Peyer's patch (tissue), 4 donors: ENCODE measurements at regions not wholly inside any gene's neighbourhood (a gene's known extent, or its start where the extent isn't known, plus 50 kb on each side); places are given as distances from the start of the nearest gene placed in this dataset.

Experiments used
- CTCF ChIP-seq, 6 experiments: fragments of 450-650 bp in 4 of 6; fragments of 200-600 bp in 2 of 6; sonication (generic) in 1 of 6; IDR thresholded peaks; one replicate each; pipeline ENCODE4 v1.5.1; 2017 to 2019; ENCODE audit warnings: antibody characterized with exemption in 6 of 6, mild to moderate bottlenecking in 3 of 6, moderate library complexity in 1 of 6
- POLR2A ChIP-seq, 2 donors: fragments of 450-650 bp; IDR thresholded peaks; one replicate each; pipeline ENCODE4 v1.5.1; 2017; ENCODE audit warnings: antibody characterized with exemption in 2 of 2, mild to moderate bottlenecking in 2 of 2, moderate library complexity in 2 of 2

DNA sequence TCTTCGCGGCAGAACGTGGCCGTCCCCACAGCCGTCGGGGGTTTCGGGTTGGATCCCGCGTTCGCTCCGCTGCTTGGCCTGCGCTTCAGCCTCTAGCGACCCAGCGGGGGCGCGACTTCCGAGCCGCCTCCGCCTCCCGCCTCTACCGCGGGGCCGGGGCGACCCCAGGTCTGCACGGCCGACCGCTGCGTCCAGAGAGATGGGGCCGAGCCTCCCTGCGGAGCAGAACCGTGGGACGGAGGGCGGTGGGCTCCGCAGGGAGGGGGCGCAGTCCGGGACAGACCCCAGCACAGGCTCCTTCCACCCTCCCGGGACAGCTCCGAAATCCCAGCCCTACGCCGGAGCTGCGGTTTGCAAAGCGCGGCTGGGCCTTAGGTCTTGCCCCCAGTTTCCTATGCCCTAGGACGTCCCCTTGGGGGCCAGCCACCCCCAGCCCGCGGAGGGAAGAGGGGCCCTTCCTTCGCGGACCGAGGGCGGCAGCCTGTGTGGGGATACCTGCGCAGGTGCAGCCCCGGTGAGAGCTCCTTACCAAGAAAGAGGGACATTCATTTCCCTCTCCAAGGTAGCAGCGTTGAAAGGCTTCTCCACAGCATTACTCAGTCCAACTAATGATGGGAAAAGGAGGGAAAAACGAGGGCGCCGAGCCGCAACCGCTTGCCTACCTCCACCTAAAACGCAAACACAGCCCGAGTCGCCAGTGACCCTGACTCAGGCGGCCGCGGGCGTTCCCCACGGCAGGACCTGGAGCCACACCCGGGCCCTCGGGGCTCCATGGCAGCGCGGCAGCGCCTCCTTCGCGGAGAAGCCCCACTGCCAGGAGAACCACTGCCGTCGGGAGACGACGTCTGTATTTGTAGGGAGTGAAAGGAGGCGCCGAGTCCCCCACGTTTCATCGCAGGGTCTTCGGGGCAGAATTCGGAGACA lies 115.7 kb downstream of the BMS1 start:
- TF ChIP-seq CTCF (IDR thresholded peaks at IDR 0.05) (no peak), POLR2A (IDR thresholded peaks at IDR 0.05) (no peak)
